Panc1 (cell line): ENCODE measurements at regions not wholly inside any gene's neighbourhood (a gene's known extent, or its start where the extent isn't known, plus 50 kb on each side); places are given as distances from the start of the nearest gene placed in this dataset.

Source experiments
- ATAC-seq: fragments of 200-7000 bp; cut with Tn5 transposase; 2 replicates; pipeline ENCODE4 v1.9.1; 2020; ENCODE audit warnings: mild to moderate bottlenecking, moderate library complexity
- BruUV-seq: library from RNA; stranded (reverse); fragments of 400-500 nt; replicated peaks from 2 replicates; lab custom pipeline; 2021; lab: Mats Ljungman, UMichigan
- CTCF ChIA-PET: fragments of 300-600 bp; sonication (Branson Sonifier 250); formaldehyde crosslinking; loops from one replicate; lab custom pipeline; 2022; ENCODE audit warnings: antibody characterized with exemption; lab: Charles Lee
- POLR2A ChIA-PET: fragments of 300-600 bp; sonication (Branson Sonifier 250); formaldehyde crosslinking; loops from one replicate; lab custom pipeline; 2022; ENCODE audit warnings: antibody characterized with exemption; lab: Charles Lee
- DNase-seq: peaks from one replicate; pipeline ENCODE4 v3.0.0-alpha.2; 2010; ENCODE audit warnings: low read depth, low spot score
- H3K27ac ChIP-seq: 2 replicates; pipeline ENCODE4 v1.5.1; 2011; ENCODE audit warnings: mild to moderate bottlenecking, low read length, inconsistent platforms
- H3K27me3 ChIP-seq: fragments of 200-500 bp; sonication (Bioruptor generic); 2 replicates; pipeline ENCODE4 v1.6.0; 2014; ENCODE audit warnings: low read length, inconsistent platforms; ENCODE audit not compliant: control insufficient read depth, insufficient read depth
- H3K36me3 ChIP-seq: fragments of 200-500 bp; sonication (Bioruptor generic); 2 replicates; pipeline ENCODE4 v1.5.1; 2014; ENCODE audit warnings: inconsistent platforms, mild to moderate bottlenecking, low read length, moderate library complexity; ENCODE audit not compliant: control insufficient read depth, insufficient read depth
- H3K4me1 ChIP-seq: 2 replicates; pipeline ENCODE4 v1.5.1; 2011; ENCODE audit warnings: inconsistent platforms, mild to moderate bottlenecking, low read length, moderate library complexity; ENCODE audit not compliant: control insufficient read depth, insufficient read depth
- H3K4me3 ChIP-seq, 2 experiments: 2 replicates each; pipeline ENCODE4 v1.5.1; 2011 to 2012; ENCODE audit warnings: low read depth in 2 of 2, low read length in 2 of 2, mild to moderate bottlenecking in 2 of 2, inconsistent platforms in 1 of 2, moderate library complexity in 1 of 2
- H3K9me3 ChIP-seq: fragments of 200-500 bp; sonication (Bioruptor generic); 2 replicates; pipeline ENCODE4 v1.5.1; 2014; ENCODE audit warnings: low read depth, mild to moderate bottlenecking, inconsistent platforms, low read length, moderate library complexity; ENCODE audit not compliant: control insufficient read depth, insufficient read depth
- POLR2AphosphoS5 ChIP-seq: IDR thresholded peaks from 2 replicates; pipeline ENCODE4 v1.6.1; 2012; ENCODE audit warnings: mild to moderate bottlenecking, low read depth, low read length, moderate library complexity
- REST ChIP-seq, 2 experiments: IDR thresholded peaks; 2 replicates each; pipeline ENCODE4 v1.6.1; 2011 to 2012; ENCODE audit warnings: low read depth in 2 of 2, control low read depth in 1 of 2, low read length in 1 of 2, mild to moderate bottlenecking in 1 of 2, moderate library complexity in 1 of 2; ENCODE audit not compliant: insufficient read depth in 1 of 2
- SIN3A ChIP-seq: IDR thresholded peaks from 2 replicates; pipeline ENCODE4 v1.6.1; 2012; ENCODE audit warnings: low read depth, mild to moderate bottlenecking, low read length, moderate library complexity, borderline replicate concordance; ENCODE audit not compliant: insufficient read depth
- TCF7L2 ChIP-seq: IDR thresholded peaks from 2 replicates; pipeline ENCODE4 v1.6.1; 2011; ENCODE audit warnings: mild to moderate bottlenecking, low read depth, low read length, inconsistent platforms
- in situ Hi-C: cut with HindIII; loops from 2 replicates; pipeline ENCODE4 v1.10.0; 2016; ENCODE audit warnings: low sequenced_read_pairs, low pct_unique_long_range_greater_than_20kb
- intact Hi-C: fragments of 100-400 bp; cut with micrococcal nuclease; formaldehyde crosslinking; loops from one replicate; pipeline ENCODE4 v1.10.0; 2022; ENCODE audit not compliant: unreplicated experiment
- TF ChIP-seq, protein P1 (sequence below): fragments of 450-650 bp; IDR thresholded peaks from 2 replicates; pipeline ENCODE4 v1.5.1; 2017; ENCODE audit warnings: mild to moderate bottlenecking

- Histone ChIP-seq H3K4me3 (no peak overlapping the region), H3K36me3 (no peaks in the 10 kb centered on the region), H3K27ac (no peak overlapping the region), H3K9me3 (no peaks in the 10 kb centered on the region), H3K27me3 (no peaks in the 10 kb centered on the region), H3K4me1 (no peaks in the 10 kb centered on the region)
- DNase-seq (no peak), ATAC-seq (no peak)
- CTCF ChIA-PET: no interaction called here
- in situ Hi-C loops (no loop called here), intact Hi-C loops (no loop called here)
- BruUV-seq: no TSS peak
- POLR2A ChIA-PET: no interaction called here
- no peak for TF ChIP-seq TCF7L2
- TF ChIP-seq SIN3A: no peak
- no peak for TF ChIP-seq POLR2AphosphoS5
- TF ChIP-seq REST (IDR thresholded peaks at IDR 0.05; ENCODE audit: insufficient read depth in 1 of 2, low read depth in 2 of 2, low read length in 1 of 2): no peak
- TF ChIP-seq, protein P1, sequence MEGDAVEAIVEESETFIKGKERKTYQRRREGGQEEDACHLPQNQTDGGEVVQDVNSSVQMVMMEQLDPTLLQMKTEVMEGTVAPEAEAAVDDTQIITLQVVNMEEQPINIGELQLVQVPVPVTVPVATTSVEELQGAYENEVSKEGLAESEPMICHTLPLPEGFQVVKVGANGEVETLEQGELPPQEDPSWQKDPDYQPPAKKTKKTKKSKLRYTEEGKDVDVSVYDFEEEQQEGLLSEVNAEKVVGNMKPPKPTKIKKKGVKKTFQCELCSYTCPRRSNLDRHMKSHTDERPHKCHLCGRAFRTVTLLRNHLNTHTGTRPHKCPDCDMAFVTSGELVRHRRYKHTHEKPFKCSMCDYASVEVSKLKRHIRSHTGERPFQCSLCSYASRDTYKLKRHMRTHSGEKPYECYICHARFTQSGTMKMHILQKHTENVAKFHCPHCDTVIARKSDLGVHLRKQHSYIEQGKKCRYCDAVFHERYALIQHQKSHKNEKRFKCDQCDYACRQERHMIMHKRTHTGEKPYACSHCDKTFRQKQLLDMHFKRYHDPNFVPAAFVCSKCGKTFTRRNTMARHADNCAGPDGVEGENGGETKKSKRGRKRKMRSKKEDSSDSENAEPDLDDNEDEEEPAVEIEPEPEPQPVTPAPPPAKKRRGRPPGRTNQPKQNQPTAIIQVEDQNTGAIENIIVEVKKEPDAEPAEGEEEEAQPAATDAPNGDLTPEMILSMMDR: no peak
These were observed 422.3 kb upstream of the CELF4 start for GRCh38 chr18:37987901-37988300.

DNA sequence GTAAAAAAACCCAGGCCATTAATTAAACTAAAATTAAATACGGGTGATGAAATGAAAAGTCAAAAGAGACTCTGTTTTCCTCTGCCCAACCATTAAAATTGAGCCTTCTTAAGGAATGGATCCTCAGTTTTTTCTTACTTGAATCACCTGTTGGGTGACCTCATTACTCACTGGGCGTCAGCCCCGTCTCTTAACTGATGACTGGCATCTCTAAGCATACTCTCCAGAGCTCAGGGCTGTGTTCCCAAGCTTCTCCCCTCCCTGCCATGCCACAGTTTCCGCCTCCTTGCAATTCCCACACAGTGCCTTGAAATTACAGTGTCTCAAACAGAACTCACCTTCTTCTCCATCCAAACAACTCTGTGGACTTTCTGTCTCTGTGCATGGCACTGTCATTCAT, 421.1 kb upstream of the CELF4 start:
- no peak for TF ChIP-seq REST (IDR thresholded peaks at IDR 0.05; ENCODE audit: insufficient read depth in 1 of 2, low read depth in 2 of 2, low read length in 1 of 2)
- no peak for TF ChIP-seq TCF7L2
- TF ChIP-seq SIN3A: no peak
- no peak for TF ChIP-seq POLR2AphosphoS5
- TF ChIP-seq, protein P1: no peak
- H3K9me3 ChIP-seq: no peaks in the 10 kb centered on the region
- ATAC-seq (no peak), DNase-seq (no peak)
- in situ Hi-C loops: no loop called here
- intact Hi-C loops: no loop called here
- H3K4me3 ChIP-seq: no peak overlapping the region
- ChIA-PET CTCF (no interaction called here), POLR2A (no interaction called here)
- no TSS peak for BruUV-seq
- H3K36me3 ChIP-seq: no peaks in the 10 kb centered on the region
- no peaks in the 10 kb centered on the region for H3K4me1 ChIP-seq
- no peaks in the 10 kb centered on the region for H3K27me3 ChIP-seq
- no peak overlapping the region for H3K27ac ChIP-seq
